HG03175 (cell line): ENCODE measurements at regions not wholly inside any gene's neighbourhood (a gene's known extent, or its start where the extent isn't known, plus 50 kb on each side); places are given as distances from the start of the nearest gene placed in this dataset.

ENCODE experiments used
- ATAC-seq: cut with Tn5 transposase; IDR thresholded peaks from one replicate; pipeline ENCODE4 v1.9.1; 2021; ENCODE audit warnings: mild to moderate bottlenecking, moderate library complexity; ENCODE audit not compliant: unreplicated experiment

GRCh38 chr3:76505202-76505845 is 534.6 kb upstream of the ROBO2 start:
- ATAC-seq = no peak

- ATAC-seq = no peak
Observed at GRCh38 chr3:76509179-76509830, 530.6 kb upstream of the ROBO2 start.

- no peak for ATAC-seq
Observed at GRCh38 chr3:76514836-76515235, 525.1 kb upstream of the ROBO2 start.

- ATAC-seq = no peak
Observed at GRCh38 chr3:76523337-76523736, 516.6 kb upstream of the ROBO2 start.

- ATAC-seq = no peak
Observed at GRCh38 chr3:76525726-76526125, 514.2 kb upstream of the ROBO2 start.

GRCh38 chr3:76527773-76528172 is 512.1 kb upstream of the ROBO2 start:
- ATAC-seq = no peak

- no peak for ATAC-seq
Observed at GRCh38 chr3:76532158-76532822, 507.6 kb upstream of the ROBO2 start.

- peak; percentile 62 for ATAC-seq
Observed at GRCh38 chr3:76533710-76534109, 506.2 kb upstream of the ROBO2 start.

- peak; percentile 69 for ATAC-seq
Observed at GRCh38 chr3:76537857-76538256, 502.0 kb upstream of the ROBO2 start.

- ATAC-seq = no peak
Observed at GRCh38 chr3:76547674-76548073, 492.2 kb upstream of the ROBO2 start.

- no peak for ATAC-seq
Observed at GRCh38 chr3:76550522-76551201, 489.2 kb upstream of the ROBO2 start.

GRCh38 chr3:76551739-76552138 is 488.2 kb upstream of the ROBO2 start:
- no peak for ATAC-seq

GRCh38 chr3:76552653-76553052 is 487.2 kb upstream of the ROBO2 start:
- ATAC-seq = no peak

- ATAC-seq = no peak
Observed at GRCh38 chr3:76554707-76555106, 485.2 kb upstream of the ROBO2 start.

- no peak for ATAC-seq
Observed at GRCh38 chr3:76561494-76562236, 478.2 kb upstream of the ROBO2 start.

- ATAC-seq = no peak
Observed at GRCh38 chr3:76565496-76566210, 474.2 kb upstream of the ROBO2 start.

GRCh38 chr3:76566211-76566534 is 473.7 kb upstream of the ROBO2 start:
- ATAC-seq = no peak

GRCh38 chr3:76566904-76567303 is 473.0 kb upstream of the ROBO2 start:
- no peak for ATAC-seq

- no peak for ATAC-seq
Observed at GRCh38 chr3:76570436-76571057, 469.4 kb upstream of the ROBO2 start.

GRCh38 chr3:76576201-76576600 is 463.7 kb upstream of the ROBO2 start:
- no peak for ATAC-seq
